GM18907 (cell line): ENCODE measurements at regions not wholly inside any gene's neighbourhood (a gene's known extent, or its start where the extent isn't known, plus 50 kb on each side); places are given as distances from the start of the nearest gene placed in this dataset.
A peak's percentile ranks its signal among the peaks of the same experiment; 100 is the strongest.
"Not testable (repeated sequence)": the region's sequence is repeated elsewhere in the genome, so short reads cannot be mapped to it uniquely, and the experiment has no call there.

Experiments used
- ATAC-seq: cut with Tn5 transposase; IDR thresholded peaks from one replicate; pipeline ENCODE4 v1.9.1; 2021; ENCODE audit warnings: mild to moderate bottlenecking, moderate library complexity; ENCODE audit not compliant: unreplicated experiment

DNA sequence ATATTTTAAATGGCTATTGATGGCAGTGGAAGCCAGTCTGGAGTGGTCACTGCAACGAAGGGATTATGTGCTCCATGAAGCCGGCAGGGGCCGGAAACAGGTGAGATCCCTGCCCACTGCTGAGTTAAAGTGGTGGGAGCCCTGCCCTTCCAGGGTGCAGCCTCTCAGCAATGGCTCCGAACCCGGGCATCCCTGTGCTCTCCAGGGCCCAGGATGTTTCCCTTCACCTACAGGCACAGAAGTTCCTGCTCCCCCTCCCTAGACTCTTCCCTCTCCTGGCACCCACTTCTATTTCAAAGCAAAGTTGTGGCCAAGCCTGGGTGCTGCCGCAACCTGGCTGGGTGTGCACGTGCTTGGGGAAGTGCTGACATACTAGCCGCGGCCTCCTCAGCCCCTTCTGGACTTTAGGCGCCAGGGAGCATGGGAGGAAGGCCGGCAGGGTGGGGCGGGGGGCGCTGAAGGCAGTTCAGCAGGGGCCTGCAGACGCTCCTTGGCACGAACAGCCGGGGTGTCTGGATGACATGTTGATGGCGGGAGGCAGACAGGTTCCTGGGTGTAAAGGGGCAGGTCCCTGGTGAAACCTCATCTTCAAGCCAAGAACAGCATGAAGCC lies 452.3 kb downstream of the HTR1B start:
- ATAC-seq, result no peak

- ATAC-seq, result no peak
Measured at GRCh38 chr6:76992553-76992952, 470.7 kb downstream of the HTR1B start.

DNA sequence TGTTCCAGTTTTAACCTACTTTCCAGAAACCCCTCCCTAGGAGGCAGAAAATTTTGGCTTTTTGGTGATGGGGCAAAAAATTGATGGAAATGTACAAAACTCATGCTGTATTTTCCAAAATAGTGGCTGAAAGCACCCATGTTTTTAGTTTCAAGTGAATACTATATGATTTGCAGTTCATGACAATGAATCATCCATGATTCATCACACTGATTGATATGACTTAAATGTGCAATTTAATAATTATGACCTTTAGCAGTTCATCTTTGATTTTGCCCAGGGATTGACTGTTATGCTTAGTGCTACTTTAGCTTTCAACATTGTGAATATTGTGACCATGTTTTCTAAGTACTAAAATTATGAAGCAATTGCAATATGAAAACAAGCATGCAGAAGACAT lies 478.7 kb downstream of the HTR1B start:
- ATAC-seq, result no peak

GRCh38 chr6:76982476-76983199 lies 480.7 kb downstream of the HTR1B start:
- no peak for ATAC-seq

- no peak for ATAC-seq
Measured at GRCh38 chr6:76972474-76972873, 490.8 kb downstream of the HTR1B start.

DNA sequence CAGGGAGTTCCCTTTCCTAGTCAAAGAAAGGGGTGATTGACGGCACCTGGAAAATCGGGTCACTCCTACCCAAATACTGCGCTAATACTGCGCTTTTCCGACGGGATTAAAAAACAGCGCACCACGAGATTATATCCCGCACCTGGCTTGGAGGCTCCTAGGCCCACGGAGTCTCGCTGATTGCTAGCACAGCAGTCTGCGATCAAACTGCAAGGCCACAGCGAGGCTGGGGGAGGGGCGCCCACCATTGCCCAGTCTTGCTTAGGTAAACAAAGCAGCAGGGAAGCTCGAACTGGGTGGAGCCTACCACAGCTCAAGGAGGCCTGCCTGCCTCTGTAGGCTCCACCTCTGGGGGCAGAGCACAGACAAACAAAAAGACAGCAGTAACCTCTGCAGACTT lies 504.1 kb downstream of the HTR1B start:
- ATAC-seq, result not testable (repeated sequence)

DNA sequence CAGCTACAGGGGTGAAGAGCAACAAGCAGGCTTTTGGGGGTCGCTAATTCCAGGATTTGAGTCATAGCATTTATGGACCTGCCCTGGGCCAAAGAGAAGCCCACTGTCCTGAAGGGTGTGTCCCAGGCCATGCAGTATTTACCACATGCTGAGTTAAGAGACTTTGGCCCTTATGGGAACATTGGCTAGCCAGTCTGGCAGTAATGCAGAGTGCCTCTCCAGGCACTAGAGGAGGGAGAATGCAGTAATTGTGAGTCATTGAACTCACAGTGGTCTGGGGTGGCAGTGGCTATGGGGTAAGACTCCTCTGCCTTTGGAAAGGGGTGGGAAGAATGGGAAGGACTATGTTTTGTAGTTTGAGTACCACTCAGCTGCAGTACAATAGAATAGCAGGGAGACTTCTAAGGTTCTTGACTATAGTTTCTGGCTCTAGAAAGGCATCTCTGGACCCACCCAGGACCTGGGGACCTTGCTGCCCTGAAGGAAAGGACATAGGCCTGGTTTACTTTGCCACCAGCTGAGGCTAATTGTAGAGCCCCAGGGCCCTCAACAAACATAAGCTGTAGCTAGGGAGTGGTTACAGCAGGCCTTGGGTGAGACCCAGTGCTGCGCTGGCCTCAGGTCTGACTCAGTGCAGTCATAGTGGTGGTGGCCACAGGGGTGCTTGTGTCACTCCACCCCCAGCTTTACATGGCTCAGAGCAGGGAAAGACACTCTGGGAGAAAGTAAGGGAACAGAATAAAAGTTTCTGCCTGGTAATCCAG lies 520.9 kb downstream of the HTR1B start:
- no peak for ATAC-seq

- no peak for ATAC-seq
Measured at GRCh38 chr6:76940191-76940590, 523.1 kb downstream of the HTR1B start.

DNA sequence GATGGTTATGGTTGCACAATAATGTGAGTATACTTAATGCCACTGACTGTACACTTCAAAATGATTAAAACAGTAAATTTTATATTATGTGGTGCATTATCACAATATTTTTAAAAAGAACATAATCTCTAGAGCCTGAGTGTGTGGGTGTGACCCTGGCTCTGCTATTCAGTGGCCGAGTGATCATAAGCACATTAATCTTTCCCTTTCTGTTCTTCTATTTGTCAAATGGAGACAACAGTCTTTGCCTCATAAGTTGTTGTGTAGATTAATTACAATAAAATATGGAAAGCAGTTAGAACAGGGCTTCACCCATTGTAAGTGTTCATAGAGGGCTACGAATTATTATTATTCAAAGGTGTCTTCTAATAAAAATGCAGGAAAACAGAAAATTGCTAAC lies 548.6 kb downstream of the HTR1B start:
- no peak for ATAC-seq

- ATAC-seq, result not testable (repeated sequence)
Measured at GRCh38 chr6:76905541-76905940, 557.8 kb downstream of the HTR1B start.

- ATAC-seq, result no peak
Measured at GRCh38 chr6:76892542-76892941, 570.7 kb downstream of the HTR1B start.

- ATAC-seq, result no peak
Measured at GRCh38 chr6:76888351-76888750, 574.9 kb downstream of the HTR1B start.

- ATAC-seq, result no peak
Measured at GRCh38 chr6:76886900-76887299, 576.4 kb downstream of the HTR1B start.

GRCh38 chr6:76885861-76886301 lies 577.4 kb downstream of the HTR1B start:
- no peak for ATAC-seq

DNA sequence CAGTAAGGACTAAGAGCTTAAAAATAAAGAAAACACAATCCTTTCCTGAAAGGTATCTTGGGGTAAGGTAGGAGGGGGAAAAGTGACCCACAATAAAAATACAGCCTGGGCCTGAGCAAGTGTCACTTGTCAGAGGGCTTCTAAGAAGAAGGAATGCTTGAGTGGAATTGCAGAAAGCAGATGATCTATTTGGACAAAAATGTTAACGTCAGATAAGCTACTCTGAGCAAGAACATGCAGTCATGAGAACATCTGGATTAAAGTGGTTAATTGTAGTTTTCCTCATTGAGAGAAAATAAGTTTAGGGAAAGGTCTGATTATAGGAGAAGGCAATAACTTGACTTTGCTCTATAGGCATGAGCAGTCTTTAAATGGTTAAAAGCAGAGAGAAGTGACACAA lies 581.9 kb downstream of the HTR1B start:
- no peak for ATAC-seq

- no peak for ATAC-seq
Measured at GRCh38 chr6:76876922-76877553, 586.3 kb downstream of the HTR1B start.

DNA sequence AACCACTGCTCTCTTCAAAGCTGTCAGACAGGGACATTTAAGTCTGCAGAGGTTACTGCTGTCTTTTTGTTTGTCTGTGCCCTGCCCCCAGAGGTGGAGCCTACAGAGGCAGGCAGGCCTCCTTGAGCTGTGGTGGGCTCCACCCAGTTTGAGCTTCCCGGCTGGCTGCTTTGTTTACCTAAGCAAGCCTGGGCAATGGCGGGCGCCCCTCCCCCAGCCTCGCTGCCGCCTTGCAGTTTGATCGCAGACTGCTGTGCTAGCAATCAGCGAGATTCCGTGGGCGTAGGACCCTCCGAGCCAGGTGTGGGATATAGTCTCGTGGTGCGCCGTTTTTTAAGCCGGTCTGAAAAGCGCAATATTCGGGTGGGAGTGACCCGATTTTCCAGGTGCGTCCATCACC lies 586.9 kb downstream of the HTR1B start:
- ATAC-seq, result not testable (repeated sequence)

GRCh38 chr6:76867182-76867581 lies 596.1 kb downstream of the HTR1B start:
- ATAC-seq, result no peak

GRCh38 chr6:76866091-76866915 lies 597.0 kb downstream of the HTR1B start:
- no peak for ATAC-seq

GRCh38 chr6:76862936-76863335 lies 600.4 kb downstream of the HTR1B start:
- no peak for ATAC-seq

GRCh38 chr6:76861403-76861802 lies 601.9 kb downstream of the HTR1B start:
- peak; percentile 67 for ATAC-seq
